Stimulated activated CD4-positive, alpha-beta T cell treated with anti-CD3 and anti-CD28 coated beads, Interleukin-12 subunit alpha, Interleukin-12 subunit beta, amount 100 ng/mL, for 48 hours (primary cell): ENCODE measurements at regions not wholly inside any gene's neighbourhood (a gene's known extent, or its start where the extent isn't known, plus 50 kb on each side); places are given as distances from the start of the nearest gene placed in this dataset.

ENCODE experiments used
- DNase-seq, 3 donors: peaks; one replicate each; pipeline ENCODE4 v3.0.0-alpha.2; 2020; ENCODE audit warnings: low read depth in 2 of 3, low spot score in 1 of 3

DNA sequence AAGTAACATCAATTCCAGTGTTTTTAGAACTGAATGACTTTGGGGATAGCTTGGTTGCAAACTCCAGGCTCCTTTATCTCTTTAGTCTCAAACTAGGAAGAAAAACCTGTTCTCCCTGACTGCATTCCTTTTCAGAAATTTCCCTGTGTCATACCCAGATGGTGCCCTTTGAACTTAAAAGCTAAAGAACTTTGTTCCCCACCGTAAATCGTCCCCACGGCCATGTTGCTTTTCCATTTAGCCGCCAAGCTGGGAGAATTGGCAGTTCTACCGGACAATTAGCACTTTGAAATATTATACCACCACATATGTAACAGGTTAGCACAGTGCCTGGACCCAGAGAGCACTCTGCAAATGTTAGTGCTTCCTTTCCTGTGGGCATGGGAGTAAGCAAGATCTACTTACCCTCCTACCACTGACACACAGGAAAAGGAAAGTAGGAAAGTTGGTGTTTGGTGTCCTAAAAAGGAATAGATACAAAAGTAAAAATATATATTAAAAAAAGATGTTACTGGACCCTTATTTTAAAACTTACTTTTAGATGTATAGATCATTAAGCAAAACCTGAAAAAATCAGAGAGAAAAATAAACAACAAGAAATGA lies 191.9 kb upstream of the MIR17HG start:
- DNase-seq, result no peak

DNA sequence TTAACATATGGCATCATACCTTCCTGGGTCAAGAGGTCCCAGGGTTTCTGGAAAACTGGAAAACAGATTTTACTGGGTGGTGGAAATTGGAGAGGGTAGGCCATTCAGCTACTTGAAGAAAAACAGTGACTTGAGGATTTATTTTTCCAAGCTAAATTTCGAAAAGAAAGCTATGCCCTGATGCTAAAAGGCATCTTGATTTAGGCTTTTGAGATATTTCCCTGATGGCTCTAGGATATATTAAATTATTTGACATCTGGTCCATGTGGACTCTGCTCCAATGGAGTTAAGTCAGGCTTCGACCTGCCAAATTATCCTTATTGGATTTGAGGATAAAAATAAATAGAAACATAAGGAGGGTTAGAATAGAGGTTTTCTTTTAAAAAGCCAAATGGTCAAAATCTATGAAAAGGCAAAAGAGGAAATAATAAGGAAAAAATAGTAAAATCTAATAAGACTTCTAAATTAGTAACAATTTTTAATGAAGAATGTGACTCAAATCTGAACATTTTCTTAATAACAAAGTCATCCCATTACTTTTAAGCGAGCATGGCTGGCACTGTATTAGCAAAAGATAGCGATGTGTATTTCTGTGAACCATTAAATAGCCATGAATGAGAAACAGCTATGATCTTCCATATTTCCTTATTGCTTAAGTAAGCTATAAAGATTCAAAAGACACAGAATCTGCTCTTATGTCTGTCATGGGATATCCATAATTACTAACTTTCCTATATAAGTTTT lies 190.0 kb upstream of the MIR17HG start:
- no peak for DNase-seq

DNA sequence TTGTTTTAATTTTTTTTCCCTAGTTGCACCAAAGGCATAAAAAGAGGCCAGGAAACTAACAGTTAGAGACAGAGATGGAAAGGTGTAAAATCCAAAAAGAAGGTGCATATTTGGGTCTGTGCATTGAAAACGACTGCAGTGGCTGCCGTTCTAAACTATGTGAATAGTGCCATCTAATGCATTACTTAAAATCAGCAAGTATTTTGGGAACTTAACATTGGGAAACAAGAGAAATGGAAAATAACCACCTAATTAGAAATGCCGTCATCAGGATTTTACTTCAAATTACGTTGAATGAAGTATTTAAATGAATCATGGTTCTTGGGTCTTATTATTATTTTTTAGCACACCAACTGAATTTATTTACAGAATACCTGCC lies 189.5 kb upstream of the MIR17HG start:
- DNase-seq, result no peak

DNA sequence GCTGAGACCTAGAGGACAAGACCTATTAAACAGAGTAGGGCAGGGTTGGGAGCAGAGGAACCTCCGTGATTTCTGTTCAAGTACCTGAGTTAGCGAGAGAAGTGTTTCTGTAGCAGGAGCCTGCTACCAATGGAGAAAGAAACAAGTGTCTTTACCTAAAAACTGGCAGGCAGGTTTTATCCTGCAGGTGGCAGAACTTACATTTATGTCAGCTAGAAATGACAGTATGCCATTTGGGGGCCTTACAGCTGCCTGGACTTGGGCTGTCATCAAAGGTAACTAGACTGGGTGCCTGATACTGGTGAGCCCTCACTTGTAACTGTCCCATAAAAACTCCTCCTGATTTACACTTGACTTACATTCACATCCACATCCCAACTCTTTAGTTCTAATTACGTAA lies 185.3 kb upstream of the MIR17HG start:
- no peak for DNase-seq

DNA sequence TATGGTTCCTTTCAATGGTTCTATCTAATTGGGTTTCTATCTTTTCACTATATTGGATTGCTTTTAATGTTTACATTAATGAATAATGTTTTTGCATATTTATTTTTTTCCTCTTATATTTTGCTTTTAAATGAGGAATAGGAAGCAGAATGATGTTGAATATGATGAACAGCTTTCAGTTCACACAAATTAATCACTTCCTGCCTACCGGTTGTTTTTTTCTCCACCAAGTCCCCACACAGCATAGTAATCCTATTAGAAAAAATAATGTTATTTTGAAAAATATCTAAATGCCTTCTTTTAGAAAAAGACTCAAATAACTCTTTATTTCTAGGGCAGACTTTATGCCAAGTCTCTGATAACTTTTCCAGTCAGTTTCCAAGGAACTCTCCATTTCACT lies 184.9 kb upstream of the MIR17HG start:
- DNase-seq, result no peak

DNA sequence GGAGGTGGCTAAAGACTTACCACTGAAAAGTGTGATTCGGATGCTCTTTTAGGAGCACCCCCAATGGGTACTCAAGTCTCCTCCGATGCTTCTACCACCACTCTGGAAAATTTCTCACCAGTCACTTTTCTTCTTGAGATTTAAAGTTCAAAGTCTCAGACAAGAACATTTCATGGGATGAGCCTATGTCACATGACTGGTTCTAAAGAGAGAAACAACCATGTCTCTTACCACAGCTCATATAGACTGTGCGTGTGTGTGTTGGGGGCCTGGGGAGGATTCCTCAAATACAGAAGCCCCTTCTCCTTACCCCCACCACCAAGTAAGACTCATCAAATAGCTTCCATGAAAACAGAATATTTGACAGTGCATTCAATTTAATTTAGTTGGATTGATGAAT lies 181.7 kb upstream of the MIR17HG start:
- DNase-seq, result no peak

DNA sequence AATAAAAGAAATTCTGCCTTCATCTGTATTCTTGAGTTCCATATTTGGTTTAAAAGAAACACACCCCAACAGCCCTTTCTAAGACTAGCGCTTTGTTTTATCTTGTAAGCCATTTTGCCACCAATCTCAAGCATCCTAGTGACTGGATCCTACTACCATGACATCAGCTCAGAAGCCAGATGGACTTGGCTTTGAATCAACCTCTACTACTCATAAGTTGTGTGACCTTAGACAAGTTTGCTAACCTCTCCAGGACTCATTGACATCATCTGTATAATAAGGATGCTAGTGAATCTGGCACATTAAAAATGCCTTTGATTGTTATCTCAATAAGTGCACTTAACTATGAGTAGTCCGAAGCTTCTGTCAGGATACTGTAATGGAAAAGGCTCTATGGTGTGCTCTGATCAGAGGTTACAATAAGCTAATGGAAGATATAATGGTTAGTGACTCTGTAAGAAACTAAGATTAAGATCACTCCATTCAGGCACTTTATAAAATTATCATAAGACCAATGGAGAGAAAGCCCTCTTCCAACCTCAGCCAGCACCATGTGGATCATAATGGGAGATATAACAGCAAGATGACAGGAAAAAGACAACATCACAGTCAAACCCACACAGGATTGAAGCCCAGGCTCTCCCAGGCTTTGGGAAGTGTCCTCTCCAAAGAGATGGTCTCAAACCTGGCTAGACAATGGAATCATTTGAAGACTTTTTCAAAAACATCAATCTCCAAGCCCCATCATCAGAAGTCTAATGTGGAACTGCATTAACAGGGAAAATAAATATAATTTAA lies 180.6 kb upstream of the MIR17HG start:
- no peak for DNase-seq

DNA sequence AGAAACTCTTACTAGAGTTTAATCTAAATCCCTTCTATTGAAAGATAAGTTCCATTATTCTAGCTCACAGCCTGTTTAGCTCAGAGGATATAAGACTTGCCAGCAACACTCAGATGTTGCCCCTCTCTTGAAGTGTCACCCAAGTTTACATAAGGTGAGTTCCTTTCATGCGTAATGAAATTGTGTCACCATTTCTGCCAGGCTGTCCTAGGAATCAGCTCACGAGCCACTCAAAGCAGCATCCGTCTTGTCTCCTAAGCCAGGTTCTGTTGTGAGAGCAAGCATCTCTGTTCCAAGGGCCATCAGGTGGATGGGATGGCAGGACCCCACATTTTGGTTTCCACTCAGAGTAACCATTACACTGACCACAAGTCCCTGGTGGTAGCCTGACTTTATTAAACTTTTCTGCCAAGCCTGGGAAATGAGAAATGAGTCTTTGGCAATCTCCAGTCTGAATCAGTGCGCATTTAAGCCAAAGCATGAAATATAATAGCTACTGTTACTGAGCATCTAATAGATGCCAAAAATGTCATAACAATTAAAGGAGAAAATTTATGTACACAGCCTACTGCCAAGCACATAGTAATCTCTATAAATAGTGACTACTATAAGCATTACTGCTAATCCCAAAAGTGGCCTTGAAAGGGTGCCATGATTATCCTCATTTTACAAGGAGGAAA lies 179.6 kb upstream of the MIR17HG start:
- DNase-seq, result no peak

DNA sequence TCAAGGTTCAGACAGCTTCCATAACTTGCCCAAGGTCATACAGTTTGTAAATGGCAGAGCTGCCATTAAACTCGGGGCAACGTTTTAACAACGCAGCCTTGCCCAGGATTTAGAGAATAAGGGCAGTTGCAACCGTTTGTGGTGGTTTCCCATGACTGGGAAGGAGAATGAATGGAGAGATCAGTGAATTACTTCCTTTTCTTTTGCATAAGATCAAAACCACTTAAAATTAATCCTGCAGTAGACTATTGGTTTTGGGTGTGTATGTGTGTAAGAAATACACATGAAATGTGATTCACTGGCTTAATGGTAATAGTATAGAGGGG lies 179.1 kb upstream of the MIR17HG start:
- no peak for DNase-seq

DNA sequence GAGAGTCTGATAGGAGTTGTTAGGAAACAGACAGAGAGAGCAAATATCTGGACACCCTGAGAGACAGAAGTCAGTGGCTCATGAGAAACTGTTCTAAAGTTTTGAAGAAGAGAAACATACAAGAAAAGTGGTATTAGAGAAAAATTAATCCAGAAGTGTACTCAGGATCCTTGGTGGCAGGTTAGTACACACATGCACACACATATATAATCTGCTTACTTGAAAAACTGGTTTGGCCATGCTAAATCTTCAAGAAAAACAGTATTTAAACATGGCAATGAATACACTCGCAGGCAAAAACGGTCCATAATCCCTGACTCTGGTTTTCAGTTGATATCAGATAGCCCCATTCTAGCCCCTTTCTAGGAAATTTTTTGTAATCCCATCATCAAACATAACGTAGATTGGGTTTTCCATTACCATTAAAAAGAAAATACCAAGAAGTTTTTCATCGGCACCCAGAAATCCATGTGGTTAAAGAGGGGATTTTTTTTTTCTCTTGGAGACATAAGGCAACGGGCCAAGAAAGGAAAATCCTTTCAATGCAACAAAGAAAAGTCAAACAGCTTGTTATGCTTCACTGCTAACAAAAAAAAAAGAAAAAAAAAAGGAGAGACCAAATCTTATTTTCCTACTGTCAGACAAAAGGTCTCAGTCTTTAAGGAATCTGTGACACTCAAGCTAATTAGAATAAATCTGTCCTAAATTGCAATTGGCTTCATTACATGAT lies 178.0 kb upstream of the MIR17HG start:
- no peak for DNase-seq

DNA sequence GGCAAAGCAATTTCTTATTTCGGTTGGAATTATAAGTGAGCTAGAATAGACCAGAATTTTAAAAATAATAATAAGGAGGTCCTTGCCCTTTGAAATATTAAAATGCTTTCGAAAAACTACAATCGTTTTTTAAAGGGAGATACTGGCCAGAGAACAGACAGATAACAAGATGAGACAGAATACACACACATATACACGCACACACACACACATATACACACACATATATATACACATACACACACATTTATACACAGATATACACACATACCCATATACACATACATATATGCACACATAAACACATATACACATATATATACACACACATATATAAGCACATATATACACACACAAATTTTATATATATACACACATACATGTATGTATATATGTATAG lies 175.3 kb upstream of the MIR17HG start:
- DNase-seq, result no peak

DNA sequence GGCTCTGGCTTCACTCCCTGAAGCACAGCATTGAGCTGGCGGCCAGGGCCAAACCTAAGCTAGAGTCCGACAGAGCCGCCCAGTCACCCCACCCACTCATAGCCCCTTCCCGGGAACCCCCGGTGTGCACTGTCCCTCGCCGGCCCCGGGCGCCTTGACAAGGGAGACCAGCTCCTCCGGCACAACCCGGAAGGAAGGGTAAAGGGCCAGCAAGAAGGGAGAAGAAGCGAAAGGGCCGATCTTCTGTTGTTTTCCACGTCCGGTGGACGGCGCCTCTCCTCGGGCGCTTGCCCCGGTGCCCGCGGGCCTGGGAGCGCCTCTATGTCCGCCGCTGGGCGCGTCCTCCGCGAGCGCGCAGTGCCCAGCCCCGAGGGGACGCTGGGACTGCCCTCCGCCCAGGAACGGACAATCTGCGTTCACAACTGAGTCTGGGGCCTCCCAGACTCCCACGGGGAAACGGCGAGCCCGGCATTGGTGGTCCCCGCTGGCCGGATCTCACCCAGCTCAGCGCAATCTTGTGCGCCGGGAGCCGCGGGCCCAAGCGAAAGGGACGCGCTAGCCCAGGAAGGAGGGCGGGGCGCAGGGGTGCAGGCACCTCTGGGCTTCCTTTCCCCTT lies 172.5 kb upstream of the MIR17HG start:
- DNase-seq, result no peak

DNA sequence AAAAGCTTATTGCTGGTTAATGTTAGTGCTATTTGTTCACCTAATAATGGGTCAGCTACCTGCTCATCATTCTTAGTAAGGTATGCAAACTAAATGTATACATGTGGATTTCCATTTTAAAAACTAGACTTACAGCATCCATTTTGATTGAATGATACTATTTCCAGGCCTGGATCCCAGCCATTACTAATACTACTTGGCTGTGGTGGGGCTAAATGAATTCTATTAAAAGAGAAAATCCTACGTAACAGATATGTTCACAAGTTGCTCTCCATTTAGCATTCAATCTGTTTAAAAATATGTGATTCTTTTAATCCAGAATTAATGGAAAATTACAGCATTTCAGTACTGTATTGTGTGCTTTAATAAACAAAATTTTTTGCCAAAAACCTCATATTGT lies 169.4 kb upstream of the MIR17HG start:
- no peak for DNase-seq

DNA sequence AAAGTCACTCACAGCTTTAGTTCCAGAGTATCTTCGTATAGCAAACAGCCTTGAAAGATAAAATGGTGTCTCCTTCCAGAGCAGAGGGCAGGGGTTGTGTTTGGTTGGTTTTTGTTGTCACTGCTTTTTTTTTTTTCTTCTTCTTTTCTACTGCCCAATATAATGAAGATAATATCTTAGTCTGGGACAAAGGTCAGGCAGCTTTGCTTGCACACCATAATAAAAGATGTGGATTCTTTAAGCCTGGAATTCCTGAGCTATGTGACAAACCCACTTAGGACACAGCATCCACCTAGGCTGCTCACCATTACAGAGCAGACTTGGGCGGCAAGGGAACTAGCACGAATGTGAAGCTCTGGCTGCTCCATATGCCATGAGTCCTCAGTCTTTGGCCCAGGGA lies 165.6 kb upstream of the MIR17HG start:
- no peak for DNase-seq

DNA sequence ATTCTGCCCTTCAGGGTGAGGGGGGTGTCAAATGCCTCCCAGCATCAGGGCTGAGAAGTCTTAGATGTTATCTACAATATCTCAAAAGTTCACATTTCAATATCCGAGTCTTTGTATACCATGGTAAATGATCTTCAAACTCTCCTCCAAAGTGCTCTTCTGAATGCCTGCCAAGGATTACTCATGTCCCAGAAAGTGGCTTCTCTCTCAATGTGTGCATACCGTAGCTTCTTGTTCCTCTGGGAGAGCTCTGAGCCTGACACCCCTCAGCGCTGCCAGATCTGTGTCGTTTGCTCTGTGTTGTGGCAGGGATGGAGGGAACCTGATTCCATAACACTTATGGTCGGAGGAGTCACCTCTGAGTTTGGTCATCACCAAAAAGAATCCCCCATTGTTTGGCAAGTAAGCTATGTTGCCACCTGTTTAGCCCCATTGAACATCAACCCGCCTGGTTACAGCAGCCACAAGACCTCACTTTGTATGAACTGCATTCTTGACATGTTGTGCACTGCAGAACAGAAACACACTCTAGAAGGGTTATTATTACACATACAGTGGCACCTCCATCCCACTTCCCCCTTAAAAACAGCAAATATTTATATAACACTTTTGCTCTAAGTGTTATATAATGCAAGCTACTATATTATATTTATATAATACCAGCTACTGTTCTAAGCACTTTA lies 163.1 kb upstream of the MIR17HG start:
- no peak for DNase-seq

DNA sequence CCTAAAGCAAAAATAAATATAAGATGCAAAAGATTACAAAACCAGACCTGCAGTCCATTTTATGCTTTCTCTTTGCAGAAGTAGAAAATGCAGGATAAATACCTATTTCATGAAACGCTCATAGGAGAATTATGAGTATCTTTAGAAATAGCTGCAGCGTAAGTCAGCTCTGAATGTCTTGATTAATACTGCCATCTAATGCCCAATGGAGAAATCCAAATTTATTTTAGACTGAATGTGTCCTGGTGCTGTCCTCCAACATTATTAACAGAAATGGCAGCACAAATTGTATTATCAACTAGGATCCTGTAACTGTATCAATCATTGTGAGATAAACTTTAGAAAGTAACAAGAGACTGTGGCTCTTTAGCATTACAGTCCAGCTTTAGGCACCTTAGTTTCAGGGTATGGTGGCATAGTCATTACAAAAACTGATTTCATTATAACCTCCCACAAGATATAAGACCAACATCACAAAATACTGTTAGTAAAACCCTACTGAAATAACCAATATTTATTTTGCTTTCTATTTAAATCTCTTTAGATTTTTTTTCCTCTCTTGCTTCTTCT lies 162.1 kb upstream of the MIR17HG start:
- DNase-seq, result no peak

DNA sequence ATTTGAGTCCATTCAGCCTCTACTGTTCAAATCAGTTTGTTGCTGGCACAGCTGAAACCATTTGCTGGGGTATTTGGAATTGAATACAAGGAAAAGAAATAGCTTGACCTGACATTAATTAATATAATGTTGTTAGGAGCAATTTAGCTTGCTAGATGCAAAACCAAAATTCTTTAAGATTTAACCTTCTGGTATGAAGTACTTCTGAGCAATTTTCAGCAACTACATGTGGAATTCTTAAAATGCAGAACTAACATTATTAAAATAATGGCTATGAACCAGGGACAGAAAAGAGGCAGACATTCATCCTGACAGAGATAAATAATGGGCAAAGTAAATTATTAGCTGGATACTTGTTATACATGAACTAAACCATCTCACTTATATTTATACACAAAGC lies 160.0 kb upstream of the MIR17HG start:
- DNase-seq, result no peak

DNA sequence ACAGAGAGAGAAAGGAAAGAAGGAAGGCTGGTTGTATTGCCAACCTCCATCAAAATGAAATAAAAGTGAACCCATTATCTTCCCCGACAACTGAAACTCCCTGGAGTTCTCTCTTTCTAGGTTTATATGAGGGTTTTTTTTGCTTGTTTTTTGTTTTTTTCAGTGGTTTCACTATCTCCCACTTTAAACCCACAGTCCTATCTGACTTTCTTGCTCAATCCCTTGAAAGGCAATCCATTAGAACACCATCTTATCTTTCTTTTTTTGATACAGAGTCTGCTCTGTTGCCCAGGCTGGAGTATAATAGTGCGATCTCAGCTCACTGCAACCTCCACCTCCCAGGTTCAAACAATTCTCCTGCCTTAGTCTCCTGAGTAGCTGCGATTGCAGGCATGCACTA lies 158.0 kb upstream of the MIR17HG start:
- no peak for DNase-seq

DNA sequence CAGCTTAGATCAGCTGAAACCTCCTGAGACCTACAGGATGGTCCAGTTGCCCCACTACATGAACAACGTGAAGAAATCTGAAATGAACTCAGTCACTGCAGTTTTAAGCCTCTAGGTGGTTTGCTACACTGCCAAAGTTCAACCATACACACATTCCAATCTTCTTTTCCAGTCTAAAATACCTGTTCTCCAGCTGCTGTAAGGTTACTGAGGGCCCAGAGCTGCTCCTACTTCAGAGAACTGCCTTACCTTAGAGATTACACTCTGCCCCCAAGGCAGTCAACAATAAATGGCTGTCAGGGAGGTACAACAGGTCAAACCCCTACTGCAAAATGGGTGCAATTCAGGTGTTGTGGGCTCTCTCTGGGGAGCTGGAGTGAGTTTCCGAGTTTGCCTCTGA lies 154.1 kb upstream of the MIR17HG start:
- no peak for DNase-seq

DNA sequence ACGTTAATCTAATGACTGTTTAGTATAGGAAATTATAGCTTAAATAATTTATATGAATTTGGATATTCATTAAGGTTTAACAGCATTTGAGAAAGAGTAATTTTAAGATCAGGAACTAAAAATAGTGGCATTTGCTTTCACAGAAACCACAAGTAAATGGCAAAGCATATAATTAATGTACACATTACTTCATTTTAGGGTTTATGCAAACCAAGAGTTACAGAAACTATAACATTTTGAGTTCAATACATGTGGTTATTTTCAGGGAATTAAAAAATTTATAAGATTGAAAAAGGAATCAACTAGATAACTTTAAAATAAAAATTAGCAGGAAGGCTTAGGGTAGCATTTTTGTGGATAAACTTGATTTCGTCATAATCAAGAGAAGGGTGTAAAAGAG lies 151.7 kb upstream of the MIR17HG start:
- DNase-seq, result no peak
